ENCODE measurements at regions not wholly inside any gene's neighbourhood (a gene's known extent, or its start where the extent isn't known, plus 50 kb on each side); places are given as distances from the start of the nearest gene placed in this dataset.

DNA sequence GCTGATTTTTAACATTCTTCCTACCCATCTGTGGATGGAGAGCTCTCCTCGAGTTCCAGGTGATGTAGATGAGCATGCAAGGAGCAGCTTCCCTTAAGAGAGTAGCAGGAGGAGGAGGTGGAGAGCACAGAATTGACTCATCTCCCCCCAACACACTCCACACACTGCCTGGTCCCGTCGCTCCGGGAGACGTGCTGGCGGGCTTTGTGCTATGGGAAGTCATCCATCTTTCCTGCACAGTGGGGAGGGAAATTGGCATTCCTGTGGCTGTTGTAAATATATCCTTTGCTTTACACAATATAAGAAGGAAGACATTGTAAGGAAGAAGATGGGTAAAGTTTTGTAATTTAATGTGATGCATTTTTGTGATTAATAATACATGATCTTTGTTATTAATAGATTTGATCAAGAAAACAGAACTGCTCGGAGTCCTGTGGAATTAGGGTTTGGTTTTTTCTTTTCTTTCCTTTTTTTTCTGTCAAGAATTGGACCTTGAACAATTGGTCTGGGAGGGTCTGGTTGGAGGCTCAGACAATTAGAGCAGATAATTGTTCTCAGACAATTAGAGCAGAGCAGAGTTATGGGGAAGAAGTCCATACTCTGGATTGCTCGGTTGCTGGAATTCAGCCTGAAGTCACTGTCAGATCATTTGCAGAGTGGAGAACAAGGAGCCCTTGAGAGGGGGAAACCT is 297.8 kb downstream of the GADD45G start:
- no peaks in the 10 kb centered on the region for H3K27me3 ChIP-seq (replicated peaks in 1 of 4; ENCODE audit: control insufficient read depth in 3 of 4, extremely low read depth in 1 of 4, insufficient read depth in 3 of 4, low read length in 3 of 4)
- H3K9ac ChIP-seq (replicated peaks in 1 of 4; ENCODE audit: extremely low read depth in 1 of 4, low read depth in 3 of 4, low read length in 3 of 4): no peak overlapping the region
- H2BK20ac ChIP-seq (ENCODE audit: low read length): no peak overlapping the region
- CTCF ChIA-PET (ENCODE audit: partially characterized antibody): interaction anchor here (0.7 kb wide), 1 partner anchor 218 kb away, joined by 3 read pairs; no protein-coding TSS in a partner anchor
- no peak overlapping the region for H4K5ac ChIP-seq (ENCODE audit: insufficient read length, low read depth, low read length)
- TF ChIP-seq NRF1 (IDR thresholded peaks at IDR 0.05; ENCODE audit: low read depth, low read length) (no peak), RNF2 (IDR thresholded peaks at IDR 0.05; ENCODE audit: borderline replicate concordance, low read depth, low read length, missing control alignments, poor library complexity, severe bottlenecking) (no peak), BACH1 (IDR thresholded peaks at IDR 0.05; ENCODE audit: low read length) (no peak), JUND (IDR thresholded peaks at IDR 0.05; ENCODE audit: low read length) (no peak), MAX (IDR thresholded peaks at IDR 0.05) (no peak), RBBP5 (IDR thresholded peaks at IDR 0.05; ENCODE audit: borderline replicate concordance, low read depth, low read length) (no peak), SP1 (IDR thresholded peaks at IDR 0.05; ENCODE audit: low read depth, low read length) (no peak)
- H2BK120ac ChIP-seq (replicated peaks; ENCODE audit: low read depth, low read length): no peak overlapping the region
- H3K23ac ChIP-seq (ENCODE audit: insufficient read length): no peak overlapping the region
- no peak overlapping the region for H2BK5ac ChIP-seq (ENCODE audit: low read depth, low read length)
- H3K18ac ChIP-seq (ENCODE audit: extremely low read depth, low read length): no peak overlapping the region
- H2AK5ac ChIP-seq (ENCODE audit: low read depth, low read length): no peak overlapping the region
- no peak overlapping the region for H2BK12ac ChIP-seq (ENCODE audit: low read depth, low read length)
- H3K27ac ChIP-seq (ENCODE audit: low read depth, low read length): no peak overlapping the region
- FAIRE-seq (no peak), DNase-seq (ENCODE audit: low read depth in 1 of 2, low spot score in 2 of 2) (no peak)
- no peak overlapping the region for H3K14ac ChIP-seq (ENCODE audit: insufficient read length)
- H3K79me1 ChIP-seq (ENCODE audit: low read depth, low read length): no peaks in the 10 kb centered on the region
- no peak overlapping the region for H4K91ac ChIP-seq (replicated peaks; ENCODE audit: insufficient read length, low read length)
- H3K9me3 ChIP-seq (ENCODE audit: insufficient read depth in 2 of 2, low read depth in 1 of 2, low read length in 1 of 2): no peaks in the 10 kb centered on the region
- no peak overlapping the region for H2AFZ ChIP-seq (ENCODE audit: low read length)
- H3K23me2 ChIP-seq (ENCODE audit: low read depth, low read length): no peaks in the 10 kb centered on the region; the same call in 1 of the 2 replicates
- H3K56ac ChIP-seq (replicated peaks; ENCODE audit: insufficient read length, low read depth, low read length): no peak overlapping the region
- WGBS, 2 experiments (ENCODE audit: extremely low coverage in 1 of 2, insufficient coverage in 1 of 2, insufficient read length in 1 of 2, insufficient replicate concordance in 2 of 2, low coverage in 1 of 2, low lambda C conversion rate in 2 of 2, missing lambda C conversion rate in 1 of 2): 89% methylated on average over 8 of the region's 8 CpGs; no CpG with 5 or more reads in 1 of the 2 experiments
- peaks cover 0 to 5% (median 3%) of the 10 kb centered on the region in 4 experiments; a peak in 3 of 7 replicates for H3K4me1 ChIP-seq (replicated peaks in 1 of 4; ENCODE audit: control insufficient read depth in 3 of 4, insufficient read depth in 4 of 4, low read length in 3 of 4)
- no peak overlapping the region for H4K8ac ChIP-seq (ENCODE audit: extremely low read depth, insufficient read depth, low read length)
- no peaks in the 10 kb centered on the region for H3K79me2 ChIP-seq (ENCODE audit: control insufficient read depth in 1 of 2, insufficient read depth in 2 of 2, low read length in 2 of 2)
- H3K4ac ChIP-seq (replicated peaks; ENCODE audit: insufficient read length, low read depth, low read length): no peak overlapping the region
- no peaks in the 10 kb centered on the region for H4K20me1 ChIP-seq (replicated peaks in 1 of 2; ENCODE audit: control insufficient read depth in 1 of 2, insufficient read depth in 2 of 2, low read length in 2 of 2)
- H3K36me3 ChIP-seq (ENCODE audit: control insufficient read depth in 2 of 4, insufficient read depth in 4 of 4, low read length in 3 of 4): no peaks in the 10 kb centered on the region
- H3K4me3 ChIP-seq (ENCODE audit: extremely low read depth in 1 of 4, insufficient read depth in 2 of 4, low read depth in 3 of 4, low read length in 4 of 4): no peak overlapping the region
- POLR2A ChIA-PET (ENCODE audit: partially characterized antibody): no interaction called here
- H2BK15ac ChIP-seq (ENCODE audit: low read length): no peak overlapping the region
- no peak overlapping the region for H3K4me2 ChIP-seq (ENCODE audit: insufficient read depth in 1 of 2, low read depth in 2 of 2, low read length in 2 of 2)

Measured in H1 (cell line).